Stimulated activated CD8-positive, alpha-beta memory T cell treated with anti-CD3 and anti-CD28 coated beads, Interleukin-7, amount 100 ng/mL, for 48 hours (primary cell): ENCODE measurements at regions not wholly inside any gene's neighbourhood (a gene's known extent, or its start where the extent isn't known, plus 50 kb on each side); places are given as distances from the start of the nearest gene placed in this dataset.

Experiments used
- DNase-seq, 2 donors: peaks; one replicate each; pipeline ENCODE4 v3.0.0-alpha.2; 2020; ENCODE audit warnings: low read depth in 1 of 2; ENCODE audit errors: extremely low read depth in 1 of 2

DNA sequence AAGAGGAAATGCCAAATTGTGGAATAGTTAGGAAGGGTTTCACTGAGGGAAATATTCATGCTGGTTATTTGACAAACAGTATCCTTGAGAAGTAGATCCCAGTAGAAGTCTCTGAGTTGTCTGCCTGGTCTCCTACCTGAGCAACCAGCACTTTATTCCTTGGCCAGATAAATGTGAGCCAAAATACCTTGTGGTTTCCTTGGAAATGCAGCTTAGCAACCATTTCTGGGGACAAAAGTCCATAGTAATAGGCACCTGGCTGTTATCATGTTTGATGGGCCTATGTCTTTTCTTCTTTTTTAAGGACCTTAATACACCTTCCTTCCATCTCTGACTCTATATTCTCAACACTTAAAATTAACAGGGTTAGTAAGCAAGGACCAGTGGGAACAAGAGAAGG, 217.1 kb upstream of the MARCKS start:
- DNase-seq = no peak

DNA sequence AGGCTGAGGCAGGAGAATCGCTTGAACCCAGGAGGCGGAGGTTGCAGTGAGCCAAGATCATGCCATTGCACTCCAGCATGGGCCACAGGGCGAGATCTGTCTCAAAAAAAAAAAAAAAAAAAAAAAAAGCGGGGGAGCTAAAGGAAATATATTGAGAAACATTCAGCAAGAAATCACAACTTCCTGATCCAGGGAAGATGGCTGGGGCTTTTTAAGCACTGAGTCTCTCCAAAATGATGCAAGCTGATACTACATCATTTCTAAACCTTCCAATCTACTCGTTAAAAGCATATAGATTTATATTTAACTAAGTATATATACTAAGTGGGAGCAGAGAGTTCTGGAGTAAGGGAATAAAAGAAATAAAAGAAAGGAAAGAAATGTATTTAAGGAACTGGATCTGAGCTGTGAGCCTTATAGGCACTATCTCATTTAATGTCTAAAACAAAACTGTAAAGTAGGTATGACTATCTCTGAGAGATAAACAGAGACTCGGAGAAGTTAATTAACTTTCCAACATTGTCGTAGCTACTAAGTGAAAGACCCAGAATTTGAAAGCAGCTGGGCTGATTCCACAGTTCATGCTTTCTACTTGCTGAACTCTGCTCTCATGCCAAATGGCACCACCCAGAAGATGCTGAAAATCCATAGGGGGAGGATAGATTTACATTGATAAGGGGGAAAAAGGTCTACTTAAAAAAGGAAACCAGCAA, 215.0 kb upstream of the MARCKS start:
- DNase-seq = no peak

DNA sequence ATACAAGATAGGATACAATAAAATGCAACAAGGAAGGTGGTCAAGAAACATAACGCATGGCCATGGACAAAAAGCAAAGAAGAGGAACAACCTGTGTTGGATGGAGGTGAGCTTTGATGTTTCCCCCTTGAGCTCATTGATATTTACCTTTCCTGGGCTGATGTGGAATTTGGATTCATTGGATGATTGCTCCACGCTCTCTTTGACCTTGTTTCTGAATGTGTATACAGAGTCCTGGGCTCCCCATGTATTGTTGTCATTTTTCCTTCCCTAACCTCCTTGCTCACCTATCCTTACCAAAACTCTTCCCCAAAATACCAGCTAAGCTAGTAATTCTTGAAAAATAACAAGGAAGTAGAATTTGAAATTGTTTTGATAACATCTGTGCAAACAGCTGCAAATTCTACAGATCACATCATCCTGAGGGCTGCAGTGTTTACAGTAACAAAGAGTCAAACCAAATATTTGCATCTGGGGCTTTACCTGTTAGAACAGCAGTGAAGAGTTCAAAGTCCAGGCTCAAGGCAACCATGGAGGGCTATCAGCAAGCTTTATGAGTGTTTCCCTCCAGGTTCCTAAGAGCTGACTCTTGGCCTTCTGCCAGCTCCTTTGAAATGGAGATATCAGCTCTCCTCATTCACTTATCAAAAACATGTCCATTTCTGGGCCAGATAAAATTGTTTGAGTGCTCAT, 214.3 kb upstream of the MARCKS start:
- no peak for DNase-seq

DNA sequence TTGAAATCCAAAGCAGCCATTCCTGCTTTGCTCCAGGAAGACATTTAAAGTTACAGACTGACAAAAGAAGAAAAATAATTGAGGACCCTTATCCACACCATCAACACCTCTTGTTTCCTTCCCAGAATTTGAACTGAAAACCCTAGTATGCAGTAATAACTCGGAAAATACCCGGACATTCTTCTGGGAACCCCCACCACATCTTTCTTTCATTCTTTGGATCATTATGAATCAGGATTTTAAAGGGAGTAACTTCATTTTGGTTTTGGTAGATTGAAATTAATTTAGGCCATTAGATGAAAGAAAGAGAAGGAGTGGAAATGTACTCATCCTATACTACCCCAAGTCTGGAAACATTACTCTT, 213.8 kb upstream of the MARCKS start:
- DNase-seq = no peak

DNA sequence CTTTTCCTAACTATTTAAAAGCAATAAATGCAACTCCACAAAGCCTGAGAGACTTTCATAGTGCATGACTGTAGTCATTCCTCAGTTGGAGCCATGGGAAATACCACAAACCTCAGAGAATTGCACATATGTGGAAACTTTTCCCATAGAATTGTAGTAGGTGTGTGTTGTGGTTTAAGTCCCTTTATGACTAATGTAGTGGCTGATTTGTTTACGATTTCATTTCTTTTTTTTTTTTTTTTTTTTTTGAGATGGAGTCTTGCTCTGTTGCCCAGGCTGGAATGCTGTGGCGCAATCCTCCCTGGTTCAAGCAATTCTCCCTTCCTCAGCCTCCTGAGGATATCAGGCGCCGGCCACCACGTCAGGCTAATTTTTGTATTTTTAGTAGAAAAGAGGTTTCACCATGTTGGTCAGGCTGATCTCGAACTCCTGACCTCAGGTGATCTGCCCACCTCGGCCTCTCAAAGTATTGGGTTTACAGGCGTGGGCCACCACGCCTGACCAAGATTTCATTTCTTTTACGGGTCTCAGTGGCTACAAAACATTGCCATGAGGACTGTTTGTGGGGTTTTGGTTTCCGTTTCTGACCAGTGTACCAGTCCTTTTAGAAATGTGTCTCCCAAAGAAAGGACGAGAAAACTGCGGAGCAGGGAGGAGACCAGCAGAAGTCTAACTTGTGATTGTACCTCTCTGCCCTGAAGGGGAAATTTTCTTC, 212.1 kb upstream of the MARCKS start:
- DNase-seq = no peak

DNA sequence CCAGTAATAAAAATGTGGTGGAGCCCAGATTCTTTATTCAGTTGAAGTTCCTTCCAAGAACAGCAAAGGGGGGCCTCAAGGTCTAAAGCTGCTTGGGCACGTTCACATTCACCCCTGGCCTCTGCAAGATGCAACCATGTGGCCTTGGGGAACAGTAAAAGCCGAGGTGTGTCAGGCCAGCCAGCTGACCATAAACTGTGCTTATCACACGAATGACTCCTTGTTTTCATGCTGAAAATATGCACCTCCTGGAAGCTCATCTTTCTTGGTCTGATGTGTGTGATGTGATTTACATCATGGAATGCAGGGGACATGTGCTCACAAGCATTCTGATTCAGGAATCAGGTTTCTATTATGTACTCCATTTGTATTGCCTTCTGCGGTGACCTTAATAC, 211.6 kb upstream of the MARCKS start:
- DNase-seq = no peak

DNA sequence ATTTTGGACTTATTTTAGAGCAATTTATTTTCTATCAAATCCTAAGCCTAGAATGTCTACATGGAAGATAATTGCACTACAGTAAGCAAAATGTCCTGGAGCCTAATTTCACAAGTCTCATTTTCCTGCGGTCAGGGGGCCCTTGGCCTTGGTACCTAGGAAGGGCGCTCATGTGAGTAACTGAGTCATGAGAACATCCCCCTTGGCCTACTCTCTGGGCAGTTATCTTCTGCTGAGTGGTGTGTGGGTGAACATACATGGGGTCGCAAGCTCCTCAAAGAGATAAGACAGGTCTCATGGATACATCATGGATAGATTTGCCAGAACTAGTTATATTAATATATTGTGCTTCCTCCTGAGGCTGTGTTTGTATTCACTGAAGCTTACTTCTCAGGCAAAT, 211.2 kb upstream of the MARCKS start:
- no peak for DNase-seq

DNA sequence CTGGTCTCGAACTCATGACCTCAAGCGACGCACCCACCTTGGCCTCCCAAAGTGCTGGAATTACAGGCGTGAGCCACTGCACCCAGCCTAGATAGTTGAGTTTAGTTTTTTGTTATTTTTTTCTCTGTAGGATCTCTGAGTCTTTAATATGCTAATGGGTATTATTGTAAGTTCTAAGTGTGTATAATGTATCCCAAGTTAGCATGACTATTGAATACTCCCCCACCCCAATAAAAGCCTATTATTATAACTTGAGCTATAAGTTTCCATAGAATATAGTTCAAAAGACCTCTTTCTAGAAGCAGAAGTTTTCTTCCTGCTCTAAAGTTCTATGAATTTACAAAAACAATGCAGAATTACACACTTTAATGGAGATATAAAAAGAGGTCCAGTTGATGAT, 210.4 kb upstream of the MARCKS start:
- no peak for DNase-seq

DNA sequence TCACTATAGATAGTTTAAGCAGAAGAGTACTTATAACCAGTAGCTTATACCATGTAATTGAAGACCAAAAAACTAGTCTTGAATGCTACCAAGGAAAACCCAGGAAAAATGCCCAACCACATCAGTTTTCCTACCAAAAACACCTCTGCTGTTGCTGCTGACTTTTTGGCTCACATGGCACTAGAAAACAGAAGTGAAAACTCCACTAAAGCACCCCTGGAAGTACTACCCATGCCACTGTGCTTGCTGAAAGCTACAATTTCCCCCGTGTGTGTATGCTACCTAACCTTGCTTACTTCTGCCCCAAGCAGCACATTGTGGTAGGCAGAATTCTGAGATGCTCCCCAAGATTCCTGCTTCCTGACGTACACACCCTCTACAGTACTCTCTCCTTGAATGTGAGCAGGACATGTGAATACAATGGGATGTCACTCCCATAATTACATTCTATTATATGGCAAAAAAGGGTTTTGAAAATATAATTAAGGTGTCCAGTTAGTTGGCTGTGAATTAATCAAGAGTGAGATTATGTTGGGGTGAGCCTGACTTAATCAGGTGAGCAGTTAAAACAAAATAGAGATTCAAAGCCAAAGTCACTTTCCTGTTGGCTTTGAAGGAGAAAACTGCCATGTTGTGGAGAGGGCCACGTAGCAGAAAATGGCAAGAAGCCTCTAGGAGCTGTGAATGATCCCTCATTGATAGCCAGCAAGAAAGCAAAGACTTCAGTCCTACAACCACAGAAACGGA, 209.8 kb upstream of the MARCKS start:
- no peak for DNase-seq

DNA sequence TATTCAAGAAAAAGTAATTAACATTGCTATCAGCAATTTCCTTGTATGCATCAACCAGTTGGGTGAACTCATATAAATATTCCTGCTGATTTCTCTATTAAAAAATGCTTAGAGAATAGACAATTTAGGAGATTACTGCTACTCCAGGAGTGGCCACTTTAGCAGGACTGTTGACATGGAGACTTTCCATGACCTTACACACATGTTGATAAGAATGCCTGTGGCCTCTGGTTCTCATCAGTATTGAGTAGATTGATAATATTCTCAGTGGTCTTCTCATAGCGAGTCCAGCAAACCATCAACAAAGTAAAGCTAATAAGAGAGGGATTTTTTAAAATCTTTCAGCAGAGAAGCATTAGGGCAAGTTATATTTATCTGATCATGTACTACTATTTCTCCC, 208.4 kb upstream of the MARCKS start:
- no peak for DNase-seq

DNA sequence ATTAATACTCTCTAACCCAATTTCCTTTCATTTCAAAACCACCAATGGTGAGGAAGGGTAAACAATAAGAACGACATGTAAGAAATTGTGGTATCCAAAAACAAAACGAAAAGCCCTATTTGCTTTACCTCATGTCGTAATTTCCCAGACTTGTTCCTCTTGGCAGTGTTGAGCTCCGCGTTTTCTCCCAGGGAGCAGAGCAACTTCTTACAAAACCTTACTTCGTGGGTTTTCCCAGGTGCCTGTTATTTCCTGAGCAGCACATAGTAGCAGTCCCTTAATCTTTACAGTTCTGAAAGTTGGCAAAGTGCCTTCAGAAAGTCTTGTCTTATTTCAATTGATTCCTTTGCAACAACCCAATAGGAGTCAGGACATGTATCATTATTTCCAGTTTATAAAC, 207.9 kb upstream of the MARCKS start:
- DNase-seq = no peak

DNA sequence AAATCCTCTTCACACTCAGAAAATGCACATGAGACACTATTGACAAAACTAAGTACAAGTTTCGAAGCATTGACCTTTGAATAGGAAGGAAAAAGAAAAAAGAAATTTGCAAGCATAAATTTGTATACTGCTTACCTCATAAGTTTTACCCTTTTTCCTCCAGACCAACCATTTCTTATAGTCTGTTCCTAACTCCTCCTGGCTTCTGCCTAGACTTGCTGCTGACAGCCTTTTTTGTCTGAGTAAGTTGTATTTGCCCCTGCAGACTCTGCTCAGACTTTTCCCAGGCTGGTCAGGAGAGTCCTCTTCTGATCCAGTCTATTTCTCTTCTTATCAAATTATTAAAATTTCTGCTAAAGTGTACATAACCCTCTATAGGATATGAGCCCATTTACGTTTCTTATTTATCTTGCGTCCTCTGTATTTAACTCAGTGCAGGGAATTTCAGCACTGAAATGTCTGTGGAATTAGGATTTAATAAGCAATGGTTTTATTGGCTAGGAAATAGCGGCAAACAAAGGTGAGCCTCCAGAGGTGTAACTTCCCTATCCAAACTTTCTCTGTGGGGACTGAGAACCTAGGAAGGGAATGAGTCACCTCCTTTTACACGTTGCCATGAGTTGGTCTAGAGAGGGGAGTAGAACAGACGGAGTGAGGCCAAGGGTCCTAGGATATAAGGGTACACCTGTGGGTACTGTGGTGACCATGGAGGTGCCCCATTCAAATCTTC, 207.1 kb upstream of the MARCKS start:
- no peak for DNase-seq

DNA sequence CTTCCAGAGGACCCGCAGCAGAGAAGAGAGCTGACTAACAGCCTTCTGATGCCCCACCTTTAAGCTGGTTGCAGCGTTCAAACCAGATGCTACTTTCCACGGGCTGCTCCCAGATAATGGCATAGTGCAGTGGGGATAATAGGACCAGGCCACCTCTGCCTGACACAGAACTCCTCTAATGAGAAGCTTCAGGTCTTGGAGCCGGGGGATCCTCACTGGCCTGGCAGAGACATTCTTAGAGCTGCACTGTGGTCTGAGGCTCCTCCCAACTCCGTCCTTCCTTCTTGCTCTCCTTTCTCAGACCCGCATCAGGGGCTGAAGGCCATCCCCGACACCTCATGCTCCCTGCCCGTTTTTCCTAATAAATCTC, 206.6 kb upstream of the MARCKS start:
- no peak for DNase-seq

DNA sequence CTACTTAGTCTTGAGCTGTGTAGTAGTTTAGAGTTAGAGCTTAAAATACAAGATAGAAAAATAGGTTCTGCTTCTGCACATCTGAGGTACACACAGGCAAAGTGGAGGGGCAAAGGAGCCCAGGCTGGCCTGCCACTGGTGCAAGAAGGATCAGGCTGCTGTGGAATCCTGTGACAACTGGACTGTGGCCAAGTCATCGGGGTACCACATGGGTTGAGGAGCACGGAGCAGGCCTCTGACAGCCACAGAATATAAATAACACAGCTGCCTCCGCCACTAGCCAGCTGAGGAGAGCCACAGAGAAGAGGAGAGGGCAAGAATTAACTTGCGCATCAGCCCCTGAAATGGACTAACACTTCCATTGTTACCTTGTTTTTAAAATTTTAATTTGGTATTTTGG, 206.0 kb upstream of the MARCKS start:
- DNase-seq = no peak

DNA sequence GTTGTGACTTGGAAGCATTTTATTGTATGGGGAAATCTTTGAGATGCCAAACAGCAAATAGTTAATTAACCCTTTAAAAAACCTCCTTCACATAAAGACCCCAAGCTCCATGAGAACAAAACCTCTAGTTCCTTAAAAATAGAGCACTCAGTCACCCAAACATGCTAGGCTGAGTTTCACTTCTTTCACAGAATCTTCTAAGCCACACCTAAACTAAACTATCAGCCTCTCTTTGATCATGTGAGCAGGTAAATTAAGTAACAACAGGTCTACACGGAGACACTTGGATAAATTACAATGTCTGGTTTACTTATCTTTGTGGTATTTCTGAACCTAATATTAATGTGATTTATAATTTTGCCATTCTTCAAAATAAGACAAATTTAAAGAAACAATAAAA, 205.2 kb upstream of the MARCKS start:
- DNase-seq = no peak

DNA sequence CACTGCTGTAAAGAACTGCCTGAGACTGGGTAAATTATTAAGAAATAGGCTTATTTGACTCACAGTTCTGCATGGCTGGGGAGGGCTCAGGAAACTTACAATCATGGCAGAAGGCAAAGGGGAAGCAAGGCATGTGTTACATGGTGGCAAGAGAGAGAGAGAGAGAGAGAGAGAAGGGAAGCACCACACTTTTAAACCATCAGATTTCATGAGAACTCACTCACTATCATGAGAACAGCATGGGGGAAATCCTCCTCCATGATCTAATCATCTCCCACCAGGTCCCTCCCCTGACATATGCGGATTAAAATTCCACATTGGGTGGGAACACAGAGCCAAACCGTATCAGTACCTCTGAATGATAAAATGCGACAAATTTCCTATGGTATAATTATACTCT, 203.9 kb upstream of the MARCKS start:
- no peak for DNase-seq

DNA sequence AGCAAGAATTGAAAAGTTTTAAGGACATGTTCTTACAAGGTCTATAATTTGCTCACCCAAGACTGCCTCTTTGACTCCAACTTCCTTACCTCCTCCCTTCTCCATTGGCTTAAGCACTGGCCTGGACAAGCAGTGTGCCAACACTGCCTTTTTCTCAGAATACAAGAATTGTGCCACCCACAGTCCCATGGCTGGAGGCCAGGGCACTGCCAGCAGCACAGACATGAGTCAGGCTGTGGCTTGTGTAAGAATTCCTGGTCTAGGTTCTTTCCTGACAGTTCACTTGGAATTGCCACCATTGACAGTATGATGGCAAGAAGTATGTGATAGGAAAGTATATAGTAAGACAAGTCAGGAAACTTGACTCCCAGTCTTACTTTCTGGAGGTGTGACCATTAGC, 202.7 kb upstream of the MARCKS start:
- no peak for DNase-seq

DNA sequence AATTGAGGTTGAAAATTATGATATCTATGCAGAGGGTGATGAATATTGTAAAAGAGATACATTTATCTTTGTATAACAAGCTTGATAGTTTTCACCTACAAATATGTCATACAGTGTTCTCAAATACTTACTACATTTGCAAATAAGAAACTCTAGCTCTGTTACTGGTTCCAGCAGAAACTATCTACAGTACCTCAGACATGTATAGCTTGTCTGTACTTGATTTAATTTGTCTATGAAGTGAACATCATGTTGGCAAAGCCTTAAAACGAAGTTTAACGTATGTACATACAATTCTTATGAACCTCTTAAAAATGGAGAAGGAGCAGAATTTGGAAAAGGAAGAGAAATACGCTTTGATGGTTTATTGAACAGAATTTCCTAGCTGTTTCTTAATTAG, 201.4 kb upstream of the MARCKS start:
- DNase-seq = no peak

DNA sequence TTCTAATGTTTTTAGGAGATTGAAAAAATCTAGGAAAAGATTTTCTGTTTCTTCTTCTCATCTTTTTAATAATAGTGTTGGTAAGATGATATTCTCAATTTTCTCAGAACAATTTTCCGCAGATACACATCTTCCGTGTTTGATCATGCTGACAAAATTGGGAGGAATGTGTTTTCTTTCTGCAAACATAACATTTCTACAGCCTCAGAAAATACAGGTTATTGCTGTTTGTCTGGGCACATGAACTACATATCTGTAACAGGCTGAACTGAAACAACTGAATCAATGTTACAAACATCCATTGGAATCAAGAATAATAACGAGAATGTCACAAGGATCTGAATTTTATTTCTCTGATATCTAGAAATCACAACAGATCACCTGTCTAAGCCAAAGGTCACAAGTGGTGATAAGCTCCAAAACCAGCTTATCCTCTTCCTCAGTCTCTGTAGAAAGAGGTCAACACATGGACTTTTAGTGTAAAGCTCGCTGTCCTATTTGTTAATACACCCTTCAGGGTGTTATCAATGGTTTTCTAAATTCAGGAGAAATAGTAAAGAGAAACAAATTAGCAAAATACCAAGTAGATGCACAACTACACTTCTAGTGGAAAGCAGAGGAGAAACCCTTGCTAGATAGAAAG, 197.3 kb upstream of the MARCKS start:
- DNase-seq = no peak

DNA sequence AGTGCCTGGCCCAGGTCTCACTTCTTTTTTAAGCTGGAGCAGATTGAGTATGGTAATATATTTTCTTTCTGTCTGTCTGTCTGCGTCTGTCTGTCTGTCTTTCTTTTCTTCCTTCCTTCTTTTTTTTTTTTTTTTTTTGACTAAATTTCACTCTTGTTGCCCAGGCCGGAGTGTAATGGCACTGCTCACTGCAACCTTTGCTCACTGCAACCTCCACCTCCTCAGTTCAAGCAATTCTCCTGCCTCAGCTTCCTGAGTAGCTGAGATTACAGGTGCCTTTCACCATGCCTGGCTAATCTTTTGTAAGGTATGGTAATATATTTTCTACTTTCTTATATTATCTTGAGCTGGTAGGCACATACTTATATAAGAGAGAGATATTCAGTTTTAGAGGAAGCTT, 196.3 kb upstream of the MARCKS start:
- no peak for DNase-seq
